T-helper 22 cell (primary cell): ENCODE measurements at regions not wholly inside any gene's neighbourhood (a gene's known extent, or its start where the extent isn't known, plus 50 kb on each side); places are given as distances from the start of the nearest gene placed in this dataset.
"Not testable (repeated sequence)": the region's sequence is repeated elsewhere in the genome, so short reads cannot be mapped to it uniquely, and the experiment has no call there.

Experiments
- DNase-seq: peaks from one replicate; pipeline ENCODE4 v3.0.0-alpha.2; 2020; ENCODE audit warnings: low read depth

DNA sequence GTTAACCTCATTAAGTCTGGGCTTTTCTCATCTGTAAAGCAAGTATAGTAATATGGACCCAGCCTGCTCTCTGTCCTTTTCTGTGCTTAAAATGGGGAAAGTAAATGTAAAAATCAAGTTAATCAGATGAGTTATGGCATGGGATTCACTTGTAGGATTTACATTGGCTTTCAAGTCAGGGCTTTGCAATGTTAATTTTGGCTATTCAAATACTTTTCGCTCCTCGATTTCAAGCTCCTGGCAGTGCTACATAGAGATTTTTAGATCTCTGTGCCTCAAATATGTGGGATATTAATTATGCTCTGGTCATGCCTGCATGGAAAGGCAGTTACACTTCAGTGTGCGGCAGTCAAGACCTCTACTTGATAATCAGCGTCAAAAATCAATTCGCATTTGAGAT is 709.8 kb downstream of the LTN1 start:
- DNase-seq = no peak

- DNase-seq = not testable (repeated sequence)
Measured at GRCh38 chr21:28281357-28281756, 711.3 kb downstream of the LTN1 start.

- DNase-seq = no peak
Measured at GRCh38 chr21:28280611-28281010, 712.1 kb downstream of the LTN1 start.

- DNase-seq = no peak
Measured at GRCh38 chr21:28277324-28277723, 715.4 kb downstream of the LTN1 start.

GRCh38 chr21:28272272-28272992 is 720.2 kb downstream of the LTN1 start:
- no peak for DNase-seq

DNA sequence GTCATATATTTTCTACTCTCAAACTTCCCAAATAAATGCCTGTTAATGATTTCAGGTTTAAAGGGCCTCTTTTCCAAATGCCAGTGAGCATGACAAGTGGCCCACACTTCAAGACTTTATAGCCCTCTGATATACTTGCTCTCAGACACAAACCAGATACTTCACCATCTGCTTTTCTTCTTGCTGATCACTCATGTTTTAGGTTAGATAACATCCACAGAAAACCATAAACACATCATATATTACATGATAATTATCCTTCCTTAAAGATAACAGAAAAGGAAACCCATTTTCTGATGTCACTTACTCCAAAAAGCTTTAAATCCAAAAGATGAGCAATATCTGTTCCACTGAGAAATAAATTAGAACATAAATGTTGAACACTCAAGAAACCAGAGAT is 723.5 kb downstream of the LTN1 start:
- DNase-seq = no peak

DNA sequence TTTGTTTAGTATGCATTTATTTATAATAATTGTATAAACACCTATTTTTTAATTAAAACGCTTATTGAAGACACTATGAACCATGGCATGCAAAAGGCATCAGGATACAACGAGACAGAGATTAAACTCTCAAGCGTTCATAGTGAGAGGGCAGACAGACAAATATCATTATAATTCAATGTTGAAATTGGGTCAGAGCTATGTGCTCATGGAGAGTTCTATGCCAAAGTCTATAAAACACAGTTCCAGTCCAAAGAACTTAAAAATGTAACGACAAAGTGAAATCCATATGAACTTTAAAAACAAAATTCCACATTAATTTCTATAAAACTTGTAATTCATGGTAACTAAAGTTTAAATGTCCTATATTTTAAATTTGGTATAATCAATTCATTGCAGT is 724.0 kb downstream of the LTN1 start:
- DNase-seq = no peak

GRCh38 chr21:28267449-28267848 is 725.2 kb downstream of the LTN1 start:
- no peak for DNase-seq

DNA sequence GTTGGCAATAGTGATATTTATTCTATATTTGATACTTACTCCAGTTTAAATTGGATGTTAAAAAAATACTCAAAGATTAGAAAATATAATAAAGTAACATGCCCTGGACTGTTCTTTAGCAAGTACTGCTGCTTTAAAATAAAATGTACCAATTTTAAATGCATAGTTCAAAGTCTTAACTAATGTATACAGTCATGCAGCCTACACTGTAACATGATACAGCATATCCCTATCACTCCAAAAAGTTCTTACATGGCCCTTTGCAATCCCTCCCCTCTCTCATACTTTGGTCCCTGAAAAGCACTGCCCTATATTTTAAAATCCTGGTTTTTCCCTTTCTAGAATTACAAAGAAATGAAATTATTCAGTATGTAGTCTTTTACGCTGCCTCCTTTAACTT is 726.6 kb downstream of the LTN1 start:
- no peak for DNase-seq

- no peak for DNase-seq
Measured at GRCh38 chr21:28263974-28264373, 728.7 kb downstream of the LTN1 start.

DNA sequence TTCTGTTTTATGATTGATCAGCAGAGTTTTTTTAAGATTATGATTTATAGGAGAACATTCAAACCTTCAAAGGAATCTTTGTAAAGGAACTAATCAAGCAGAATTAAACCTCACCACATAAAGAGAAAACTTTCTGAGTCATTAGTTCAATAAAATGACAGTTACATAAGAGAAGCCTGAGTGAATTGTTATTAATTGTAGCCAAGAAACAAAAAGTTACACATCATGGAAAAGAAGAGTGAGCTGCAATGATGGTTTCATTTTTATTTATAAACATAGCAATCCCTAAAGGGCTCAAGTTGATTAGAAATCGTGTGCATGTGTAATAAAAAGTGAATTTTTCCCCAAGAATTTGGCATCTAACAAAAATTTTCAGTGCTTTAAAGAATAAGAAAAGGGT is 731.4 kb downstream of the LTN1 start:
- DNase-seq = no peak

- no peak for DNase-seq
Measured at GRCh38 chr21:28257276-28257675, 735.4 kb downstream of the LTN1 start.

DNA sequence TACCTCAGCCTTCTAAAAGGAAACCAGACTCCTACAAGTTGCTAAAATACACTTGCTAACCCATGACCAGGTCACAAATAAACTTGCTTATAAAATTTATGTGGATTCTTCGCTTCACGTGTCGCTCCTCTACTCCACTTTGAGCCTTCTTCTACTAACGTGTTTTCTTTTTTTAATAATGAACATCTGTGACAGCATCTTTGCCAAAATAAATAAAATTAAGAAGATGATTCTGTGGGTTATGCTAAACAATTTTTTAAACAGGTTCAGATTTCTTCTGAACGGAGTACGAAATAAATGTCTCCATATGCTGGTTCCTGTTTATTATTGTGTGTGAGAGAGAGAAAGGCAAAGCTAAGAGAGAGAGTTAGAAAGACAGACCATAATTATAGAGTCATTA is 735.8 kb downstream of the LTN1 start:
- DNase-seq = no peak

DNA sequence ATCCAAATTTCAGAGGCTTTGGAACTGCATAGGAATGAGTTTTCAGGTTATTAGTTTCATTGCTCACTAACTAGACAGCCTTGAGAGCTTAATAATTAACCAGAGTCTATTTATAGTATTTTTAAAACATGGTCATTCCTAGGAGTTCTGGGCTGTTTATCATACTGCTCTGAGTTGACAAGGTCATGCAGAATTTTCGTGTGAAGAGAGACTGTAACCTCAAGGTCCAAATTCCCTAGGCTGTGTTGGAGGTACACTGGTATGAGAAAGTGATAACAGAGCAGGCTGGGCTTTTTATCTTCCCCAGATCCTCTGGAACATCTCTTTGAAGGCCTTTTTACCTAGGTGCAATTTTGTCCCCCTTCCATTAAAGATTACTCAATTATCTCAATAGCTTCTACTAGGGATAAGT is 736.3 kb downstream of the LTN1 start:
- no peak for DNase-seq

GRCh38 chr21:28253961-28254360 is 738.7 kb downstream of the LTN1 start:
- no peak for DNase-seq

- no peak for DNase-seq
Measured at GRCh38 chr21:28253338-28253737, 739.3 kb downstream of the LTN1 start.

- DNase-seq = no peak
Measured at GRCh38 chr21:28252928-28253327, 739.7 kb downstream of the LTN1 start.

DNA sequence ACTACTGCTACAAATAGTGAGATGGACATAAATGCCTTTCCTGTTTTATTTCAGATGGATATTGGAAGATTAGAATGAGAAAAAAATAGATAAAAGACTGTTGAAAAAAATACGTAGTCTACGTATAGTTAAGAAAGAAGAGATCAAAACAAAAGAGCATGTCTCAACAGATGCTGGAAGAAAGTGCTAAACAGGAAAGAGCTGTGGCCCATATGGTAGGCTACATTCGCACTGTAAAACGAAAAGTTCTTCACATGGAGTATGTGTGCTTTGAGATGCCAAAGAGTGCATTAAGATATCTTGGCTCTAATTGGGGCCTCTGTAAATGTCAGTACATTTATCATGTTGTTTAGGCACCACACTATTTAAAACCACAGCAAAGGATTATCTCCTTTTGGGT is 741.7 kb downstream of the LTN1 start:
- no peak for DNase-seq

- DNase-seq = no peak
Measured at GRCh38 chr21:28247454-28248020, 745.1 kb downstream of the LTN1 start.

DNA sequence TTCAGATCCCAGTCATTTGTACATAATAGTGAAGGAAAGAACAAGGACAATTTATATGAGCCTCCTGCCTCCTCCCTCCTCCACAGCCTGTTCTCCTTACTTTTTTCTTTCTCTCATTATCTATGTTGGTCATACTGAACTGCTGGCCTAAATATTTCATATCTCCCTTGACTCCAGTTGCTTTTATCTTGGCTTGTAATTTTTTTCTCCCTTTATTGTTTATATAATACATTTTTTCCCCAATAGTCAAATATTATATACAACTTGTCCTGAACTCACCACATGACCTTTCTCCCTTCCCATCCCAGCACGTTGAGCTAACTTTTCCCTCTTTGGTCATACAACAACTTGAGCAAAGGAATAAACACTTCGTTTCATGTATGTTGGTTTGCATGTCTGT is 752.1 kb downstream of the LTN1 start:
- no peak for DNase-seq

DNA sequence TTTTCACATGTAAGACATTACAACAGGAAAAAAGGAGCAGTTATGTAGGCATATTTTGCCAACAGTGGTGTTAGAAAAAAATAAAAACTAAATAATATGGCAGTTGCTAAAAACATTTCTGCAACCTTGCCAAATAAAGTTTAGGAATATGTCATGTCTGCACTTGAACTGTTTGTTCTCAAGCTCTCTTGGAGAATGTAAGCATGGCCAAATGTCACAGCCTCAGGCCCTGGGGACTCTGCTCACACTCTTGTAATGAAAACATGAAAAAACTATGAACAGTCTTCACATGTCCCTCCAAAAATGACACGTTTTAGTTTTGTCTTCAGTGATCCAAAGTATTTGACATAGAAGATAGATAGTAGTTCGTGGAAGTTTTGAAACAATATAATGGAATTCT is 753.3 kb downstream of the LTN1 start:
- no peak for DNase-seq

DNA sequence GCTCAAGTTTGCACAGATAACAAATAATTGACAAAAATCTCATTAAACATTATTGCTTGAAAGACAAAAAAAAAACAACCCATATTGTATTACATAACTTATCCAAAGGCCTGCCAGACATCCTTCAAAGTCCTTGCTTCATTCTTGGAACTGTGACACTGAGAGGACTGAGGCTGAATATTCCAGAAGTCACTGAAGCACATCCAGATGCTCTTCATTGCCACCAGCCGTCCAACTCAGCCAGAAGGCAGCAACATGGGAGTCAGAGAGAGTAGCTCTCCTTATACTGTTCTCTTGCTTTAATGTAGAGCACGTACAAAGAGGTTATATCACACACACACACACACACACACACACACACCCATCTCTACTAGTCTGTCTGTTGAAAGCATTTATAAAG is 755.0 kb downstream of the LTN1 start:
- no peak for DNase-seq

DNA sequence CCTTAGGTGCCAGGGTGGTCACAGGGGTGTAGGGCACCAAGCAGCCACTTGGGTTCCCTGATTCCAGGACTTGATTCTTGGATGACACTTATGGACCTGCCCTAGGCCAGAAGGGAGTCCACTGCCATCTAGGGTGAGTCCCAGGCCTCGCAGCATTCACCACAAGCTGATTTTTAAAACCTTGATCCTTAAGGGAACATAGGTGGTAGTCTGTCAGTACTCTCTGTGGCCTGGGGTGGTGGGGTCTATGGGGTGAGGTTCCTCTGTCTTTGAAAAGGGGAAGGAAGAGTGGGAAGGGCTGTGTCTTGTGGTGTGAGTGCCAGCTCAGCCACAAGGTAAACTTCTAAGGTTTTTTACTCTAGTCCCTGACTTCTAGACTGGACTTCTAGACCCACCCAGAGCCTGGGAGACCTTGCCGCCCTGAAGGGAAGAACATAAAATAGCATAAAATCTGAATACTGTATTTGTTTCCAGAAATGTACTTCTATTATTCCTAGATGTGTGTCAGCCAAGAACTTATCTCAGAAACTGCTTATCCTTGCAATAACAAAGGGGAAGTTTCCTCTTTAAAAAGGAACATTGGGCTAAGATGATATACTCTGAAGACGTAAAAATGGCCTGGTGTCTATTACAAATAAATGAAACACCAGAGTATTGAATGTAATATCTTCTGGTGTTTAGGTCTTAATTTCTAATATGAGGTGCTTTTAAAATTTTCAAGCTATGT is 757.3 kb downstream of the LTN1 start:
- DNase-seq = no peak

- no peak for DNase-seq
Measured at GRCh38 chr21:28234326-28234725, 758.4 kb downstream of the LTN1 start.
